Stomach (tissue), 4 donors: ENCODE measurements at regions not wholly inside any gene's neighbourhood (a gene's known extent, or its start where the extent isn't known, plus 50 kb on each side); places are given as distances from the start of the nearest gene placed in this dataset.

Experiments used
- EP300 ChIP-seq: sonication (generic); formaldehyde crosslinking; IDR thresholded peaks from one replicate; pipeline ENCODE4 v1.6.1; 2017; ENCODE audit warnings: antibody characterized with exemption
- POLR2A ChIP-seq, 4 donors: fragments of 450-650 bp; IDR thresholded peaks; one replicate each; pipeline ENCODE4 v1.6.1; 2016; ENCODE audit warnings: antibody characterized with exemption in 4 of 4, control low read depth in 2 of 4, mild to moderate bottlenecking in 1 of 4, moderate library complexity in 1 of 4
- POLR2AphosphoS5 ChIP-seq, 3 donors: sonication (generic); formaldehyde crosslinking; IDR thresholded peaks; one replicate each; pipeline ENCODE4 v1.6.1; 2016; ENCODE audit warnings: antibody characterized with exemption in 3 of 3
- TF ChIP-seq, protein P1 (sequence below), 7 experiments: fragments of 450-650 bp in 4 of 7; fragments of 200-600 bp in 3 of 7; sonication (generic) in 3 of 7; IDR thresholded peaks; one replicate each; pipeline ENCODE4 v1.5.1; 2016 to 2019; ENCODE audit warnings: antibody characterized with exemption in 7 of 7, control low read depth in 2 of 7, mild to moderate bottlenecking in 1 of 7

DNA sequence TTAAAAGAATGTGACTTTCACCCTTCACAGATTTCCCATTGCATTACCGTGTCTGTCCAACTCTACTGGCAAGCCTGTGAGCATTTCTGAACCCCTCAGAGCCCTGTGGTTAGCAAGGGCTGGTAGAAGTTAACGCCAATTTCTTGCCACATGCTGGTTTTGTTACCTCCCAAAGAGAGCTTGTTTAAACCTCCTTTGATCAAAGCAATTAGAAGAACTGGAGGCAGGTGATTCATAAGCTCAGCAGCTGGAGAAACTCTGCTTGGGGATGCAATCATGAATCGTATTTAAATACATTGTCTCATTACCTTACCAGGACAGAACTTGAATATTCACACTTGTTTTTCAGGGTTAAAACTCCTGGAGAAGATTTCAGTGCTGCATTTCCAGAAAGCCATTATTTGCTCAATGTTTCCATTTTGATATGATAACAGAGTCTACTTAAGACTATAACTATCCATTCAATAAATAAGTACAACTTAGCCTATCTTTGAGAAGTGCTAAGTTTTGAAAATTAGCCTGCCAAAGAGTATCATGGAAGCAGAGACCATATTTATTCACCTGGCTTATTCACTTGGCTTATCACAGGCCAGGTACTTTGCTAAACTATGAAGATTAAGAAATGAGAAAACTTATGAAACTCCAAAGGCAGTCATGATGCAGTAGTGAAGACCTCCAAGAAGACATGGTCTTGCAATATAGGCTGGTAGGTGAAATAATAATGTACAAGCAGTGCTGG is 292.8 kb downstream of the INSIG2 start:
- TF ChIP-seq POLR2AphosphoS5 (IDR thresholded peaks at IDR 0.05): no peak
- TF ChIP-seq, protein P1, sequence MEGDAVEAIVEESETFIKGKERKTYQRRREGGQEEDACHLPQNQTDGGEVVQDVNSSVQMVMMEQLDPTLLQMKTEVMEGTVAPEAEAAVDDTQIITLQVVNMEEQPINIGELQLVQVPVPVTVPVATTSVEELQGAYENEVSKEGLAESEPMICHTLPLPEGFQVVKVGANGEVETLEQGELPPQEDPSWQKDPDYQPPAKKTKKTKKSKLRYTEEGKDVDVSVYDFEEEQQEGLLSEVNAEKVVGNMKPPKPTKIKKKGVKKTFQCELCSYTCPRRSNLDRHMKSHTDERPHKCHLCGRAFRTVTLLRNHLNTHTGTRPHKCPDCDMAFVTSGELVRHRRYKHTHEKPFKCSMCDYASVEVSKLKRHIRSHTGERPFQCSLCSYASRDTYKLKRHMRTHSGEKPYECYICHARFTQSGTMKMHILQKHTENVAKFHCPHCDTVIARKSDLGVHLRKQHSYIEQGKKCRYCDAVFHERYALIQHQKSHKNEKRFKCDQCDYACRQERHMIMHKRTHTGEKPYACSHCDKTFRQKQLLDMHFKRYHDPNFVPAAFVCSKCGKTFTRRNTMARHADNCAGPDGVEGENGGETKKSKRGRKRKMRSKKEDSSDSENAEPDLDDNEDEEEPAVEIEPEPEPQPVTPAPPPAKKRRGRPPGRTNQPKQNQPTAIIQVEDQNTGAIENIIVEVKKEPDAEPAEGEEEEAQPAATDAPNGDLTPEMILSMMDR (IDR thresholded peaks at IDR 0.05): no peak
- TF ChIP-seq POLR2A (IDR thresholded peaks at IDR 0.05): no peak
- TF ChIP-seq EP300: no peak
